ENCODE measurements at regions not wholly inside any gene's neighbourhood (a gene's known extent, or its start where the extent isn't known, plus 50 kb on each side); places are given as distances from the start of the nearest gene placed in this dataset.

DNA sequence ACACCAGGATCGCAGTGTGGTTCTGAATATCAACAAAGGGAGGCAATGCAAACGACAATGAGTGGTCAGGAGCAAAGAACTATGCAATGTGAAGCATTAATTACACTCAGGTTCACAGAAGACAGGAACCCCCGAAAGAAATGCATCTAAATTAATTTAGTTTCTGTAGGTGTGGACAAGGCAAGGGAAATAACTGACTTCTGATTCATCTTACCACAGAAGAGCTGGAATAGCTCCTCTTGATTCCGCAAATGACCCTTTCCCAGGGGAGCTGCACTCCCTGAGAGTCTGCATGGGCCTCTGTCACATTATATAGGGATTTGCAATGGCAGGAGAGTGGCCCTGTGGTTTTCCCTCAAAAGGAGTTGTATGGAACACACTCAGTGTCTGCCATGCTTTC lies 263.9 kb upstream of the APCDD1 start:
- WGBS (ENCODE audit: low lambda C conversion rate, missing lambda C conversion rate): 93% methylated on average over 4 of the region's 4 CpGs
- TF ChIP-seq, protein P1, sequence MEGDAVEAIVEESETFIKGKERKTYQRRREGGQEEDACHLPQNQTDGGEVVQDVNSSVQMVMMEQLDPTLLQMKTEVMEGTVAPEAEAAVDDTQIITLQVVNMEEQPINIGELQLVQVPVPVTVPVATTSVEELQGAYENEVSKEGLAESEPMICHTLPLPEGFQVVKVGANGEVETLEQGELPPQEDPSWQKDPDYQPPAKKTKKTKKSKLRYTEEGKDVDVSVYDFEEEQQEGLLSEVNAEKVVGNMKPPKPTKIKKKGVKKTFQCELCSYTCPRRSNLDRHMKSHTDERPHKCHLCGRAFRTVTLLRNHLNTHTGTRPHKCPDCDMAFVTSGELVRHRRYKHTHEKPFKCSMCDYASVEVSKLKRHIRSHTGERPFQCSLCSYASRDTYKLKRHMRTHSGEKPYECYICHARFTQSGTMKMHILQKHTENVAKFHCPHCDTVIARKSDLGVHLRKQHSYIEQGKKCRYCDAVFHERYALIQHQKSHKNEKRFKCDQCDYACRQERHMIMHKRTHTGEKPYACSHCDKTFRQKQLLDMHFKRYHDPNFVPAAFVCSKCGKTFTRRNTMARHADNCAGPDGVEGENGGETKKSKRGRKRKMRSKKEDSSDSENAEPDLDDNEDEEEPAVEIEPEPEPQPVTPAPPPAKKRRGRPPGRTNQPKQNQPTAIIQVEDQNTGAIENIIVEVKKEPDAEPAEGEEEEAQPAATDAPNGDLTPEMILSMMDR (IDR thresholded peaks at IDR 0.05; ENCODE audit: poor library complexity): no peak
- TF ChIP-seq EZH2phosphoT487 (IDR thresholded peaks at IDR 0.05; ENCODE audit: low read depth, severe bottlenecking, unreplicated experiment): no peak
- TF ChIP-seq EZH2 (IDR thresholded peaks at IDR 0.05; ENCODE audit: borderline replicate concordance): no peak
- H3K27ac ChIP-seq: no peak overlapping the region

DNA sequence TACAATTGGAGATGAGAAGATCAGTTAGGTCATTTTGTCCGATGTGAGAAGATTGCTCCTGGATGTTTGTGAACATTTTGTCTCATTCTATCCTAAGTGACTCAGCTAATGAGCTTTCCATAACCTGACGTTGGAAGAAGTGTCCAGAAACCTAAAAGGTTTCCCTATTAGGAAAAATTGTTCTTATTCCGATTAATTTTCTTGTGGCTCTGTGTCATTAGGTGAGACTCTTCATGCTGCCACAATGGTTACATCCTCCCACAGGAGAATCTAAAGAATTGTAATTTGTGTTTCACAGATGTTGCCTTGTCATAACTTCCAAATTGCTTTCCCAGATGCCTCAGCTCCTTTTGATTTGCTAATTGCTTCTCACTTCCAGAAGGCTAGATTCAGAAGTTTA lies 261.0 kb upstream of the APCDD1 start:
- H3K9me2 ChIP-seq (replicated peaks; ENCODE audit: insufficient read depth): no peaks in the 10 kb centered on the region
- DNase-seq (ENCODE audit: low spot score): no peak
- H3K36me3 ChIP-seq (replicated peaks; ENCODE audit: insufficient read depth, low read depth): no peaks in the 10 kb centered on the region
- no peak overlapping the region for H3K4me3 ChIP-seq
- no peaks in the 10 kb centered on the region for H3K27me3 ChIP-seq
- no peak for TF ChIP-seq EZH2 (IDR thresholded peaks at IDR 0.05; ENCODE audit: borderline replicate concordance)
- no peak for TF ChIP-seq EZH2phosphoT487 (IDR thresholded peaks at IDR 0.05; ENCODE audit: low read depth, severe bottlenecking, unreplicated experiment)
- TF ChIP-seq, protein P1 (IDR thresholded peaks at IDR 0.05; ENCODE audit: poor library complexity): no peak
- no peaks in the 10 kb centered on the region for H4K20me1 ChIP-seq (ENCODE audit: insufficient read depth, poor library complexity, severe bottlenecking)
- 92% methylated on average over 3 of the region's 3 CpGs for WGBS (ENCODE audit: low lambda C conversion rate, missing lambda C conversion rate)
- no peaks in the 10 kb centered on the region for H3K4me1 ChIP-seq (ENCODE audit: insufficient read depth)
- H3K79me2 ChIP-seq: no peaks in the 10 kb centered on the region
- no peak overlapping the region for H3K4me2 ChIP-seq
- no peaks in the 10 kb centered on the region for H3K9me3 ChIP-seq (ENCODE audit: low read depth)
- H3K27ac ChIP-seq: no peak overlapping the region
- H2AFZ ChIP-seq: no peak overlapping the region

More for the DNA sequence above, 263.9 kb upstream of the APCDD1 start:
- Histone ChIP-seq H3K4me2 (no peak overlapping the region), H3K36me3 (replicated peaks; ENCODE audit: insufficient read depth, low read depth) (no peaks in the 10 kb centered on the region), H3K9me3 (ENCODE audit: low read depth) (no peaks in the 10 kb centered on the region), H3K4me3 (no peak overlapping the region), H3K9me2 (replicated peaks; ENCODE audit: insufficient read depth) (no peaks in the 10 kb centered on the region), H3K4me1 (ENCODE audit: insufficient read depth) (no peaks in the 10 kb centered on the region), H3K27me3 (no peaks in the 10 kb centered on the region), H2AFZ (no peak overlapping the region), H3K79me2 (no peaks in the 10 kb centered on the region), H4K20me1 (ENCODE audit: insufficient read depth, poor library complexity, severe bottlenecking) (no peaks in the 10 kb centered on the region)
- DNase-seq (ENCODE audit: low spot score): no peak

GRCh38 chr18:10194592-10194991 lies 259.8 kb upstream of the APCDD1 start:
- no peak for DNase-seq (ENCODE audit: low spot score)
- TF ChIP-seq, protein P1 (IDR thresholded peaks at IDR 0.05; ENCODE audit: poor library complexity): no peak
- TF ChIP-seq EZH2 (IDR thresholded peaks at IDR 0.05; ENCODE audit: borderline replicate concordance) (no peak), EZH2phosphoT487 (IDR thresholded peaks at IDR 0.05; ENCODE audit: low read depth, severe bottlenecking, unreplicated experiment) (no peak)
- H4K20me1 ChIP-seq (ENCODE audit: insufficient read depth, poor library complexity, severe bottlenecking): no peaks in the 10 kb centered on the region
- no peak overlapping the region for H3K27ac ChIP-seq
- no peaks in the 10 kb centered on the region for H3K9me3 ChIP-seq (ENCODE audit: low read depth)
- no peaks in the 10 kb centered on the region for H3K79me2 ChIP-seq
- H2AFZ ChIP-seq: no peak overlapping the region
- H3K4me1 ChIP-seq (ENCODE audit: insufficient read depth): no peaks in the 10 kb centered on the region
- no peak overlapping the region for H3K4me2 ChIP-seq
- H3K4me3 ChIP-seq: no peak overlapping the region
- no peaks in the 10 kb centered on the region for H3K9me2 ChIP-seq (replicated peaks; ENCODE audit: insufficient read depth)
- WGBS (ENCODE audit: low lambda C conversion rate, missing lambda C conversion rate): 59% methylated on average over 4 of the region's 4 CpGs
- no peaks in the 10 kb centered on the region for H3K36me3 ChIP-seq (replicated peaks; ENCODE audit: insufficient read depth, low read depth)
- H3K27me3 ChIP-seq: no peaks in the 10 kb centered on the region

DNA sequence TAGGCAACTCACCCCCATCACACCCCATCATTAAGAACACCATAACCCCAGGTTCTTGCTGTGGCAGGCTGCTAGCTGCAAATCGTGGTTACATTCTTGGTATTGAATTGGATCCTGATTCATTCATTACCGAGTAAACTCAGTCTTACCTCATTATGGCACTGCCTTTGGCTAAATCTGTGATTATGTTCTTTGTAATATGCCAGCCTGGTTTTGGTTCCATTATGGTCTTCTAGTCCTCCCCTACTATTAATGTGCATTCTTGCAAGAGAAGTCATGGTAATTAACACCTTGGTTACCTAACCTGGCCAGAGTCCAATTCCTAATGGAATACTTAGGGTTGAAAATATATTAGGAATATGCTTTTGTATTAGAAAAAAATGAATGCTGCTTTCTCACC lies 258.9 kb upstream of the APCDD1 start:
- Histone ChIP-seq H3K27me3 (no peaks in the 10 kb centered on the region), H3K4me3 (no peak overlapping the region)
- 88% methylated on average over 2 of the region's 2 CpGs for WGBS (ENCODE audit: low lambda C conversion rate, missing lambda C conversion rate)

More for the DNA sequence above, 258.9 kb upstream of the APCDD1 start:
- DNase-seq (ENCODE audit: low spot score): no peak
- H3K27ac ChIP-seq: no peak overlapping the region
- H3K4me1 ChIP-seq (ENCODE audit: insufficient read depth): no peaks in the 10 kb centered on the region
- no peaks in the 10 kb centered on the region for H3K9me3 ChIP-seq (ENCODE audit: low read depth)
- H3K9me2 ChIP-seq (replicated peaks; ENCODE audit: insufficient read depth): no peaks in the 10 kb centered on the region
- H3K36me3 ChIP-seq (replicated peaks; ENCODE audit: insufficient read depth, low read depth): no peaks in the 10 kb centered on the region
- H2AFZ ChIP-seq: no peak overlapping the region
- H4K20me1 ChIP-seq (ENCODE audit: insufficient read depth, poor library complexity, severe bottlenecking): no peaks in the 10 kb centered on the region
- H3K79me2 ChIP-seq: no peaks in the 10 kb centered on the region
- H3K4me2 ChIP-seq: no peak overlapping the region
- TF ChIP-seq, protein P1 (IDR thresholded peaks at IDR 0.05; ENCODE audit: poor library complexity): no peak
- TF ChIP-seq EZH2 (IDR thresholded peaks at IDR 0.05; ENCODE audit: borderline replicate concordance) (no peak), EZH2phosphoT487 (IDR thresholded peaks at IDR 0.05; ENCODE audit: low read depth, severe bottlenecking, unreplicated experiment) (no peak)

Data from hepatocyte (in vitro differentiated cells).